ENCODE measurements at regions not wholly inside any gene's neighbourhood (a gene's known extent, or its start where the extent isn't known, plus 50 kb on each side); places are given as distances from the start of the nearest gene placed in this dataset.

- Histone ChIP-seq H3K9me1 (ENCODE audit: insufficient read depth, low read length) (no peaks in the 10 kb centered on the region), H2AFZ (replicated peaks; ENCODE audit: low read length, poor library complexity) (peak overlapping the region; percentile 53), H3K4me1 (ENCODE audit: control insufficient read depth, insufficient read depth, low read length) (peaks cover 4% of the 10 kb centered on the region; the same call in 1 of the 2 replicates), H4K20me1 (ENCODE audit: insufficient read depth, low read length) (no peaks in the 10 kb centered on the region), H2BK20ac (ENCODE audit: low read depth, low read length) (no peak overlapping the region), H3K23ac (ENCODE audit: low read depth, low read length) (no peak overlapping the region), H3K56ac (ENCODE audit: extremely low read depth, insufficient read depth, low read length) (no peak overlapping the region), H4K91ac (ENCODE audit: insufficient read depth, low read depth, low read length) (no peak overlapping the region), H2BK5ac (ENCODE audit: low read depth, low read length, poor library complexity, severe bottlenecking) (no peak overlapping the region), H3K14ac (replicated peaks; ENCODE audit: low read depth, low read length) (no peak overlapping the region), H3K27me3 (ENCODE audit: control insufficient read depth, insufficient read depth, low read length) (peaks cover 6% of the 10 kb centered on the region; the same call in 1 of the 2 replicates), H2AK9ac (replicated peaks; ENCODE audit: low read depth, low read length, poor library complexity) (no peak overlapping the region), H2BK15ac (ENCODE audit: low read depth, low read length) (no peak overlapping the region), H3K79me1 (ENCODE audit: low read depth in 1 of 2, low read length in 2 of 2) (no peaks in the 10 kb centered on the region), H3K27ac (ENCODE audit: insufficient read depth, low read length) (no peak overlapping the region), H2AK5ac (ENCODE audit: low read depth, low read length) (no peak overlapping the region), H3K9ac (ENCODE audit: low read depth, low read length) (no peak overlapping the region), H4K5ac (ENCODE audit: low read depth, low read length) (no peak overlapping the region), H3K4ac (ENCODE audit: low read depth, low read length) (no peak overlapping the region), H3K4me2 (ENCODE audit: low read depth, low read length) (no peak overlapping the region), H3K4me3 (ENCODE audit: insufficient read depth, low read depth, low read length) (no peak overlapping the region), H3K9me3 (ENCODE audit: control insufficient read depth, insufficient read depth, low read length) (peaks cover 5% of the 10 kb centered on the region), H3K36me3 (ENCODE audit: control insufficient read depth, insufficient read depth, low read length) (no peaks in the 10 kb centered on the region), H2BK120ac (ENCODE audit: low read depth, low read length) (no peak overlapping the region), H4K8ac (ENCODE audit: low read depth in 2 of 2, low read length in 2 of 2) (no peak overlapping the region), H3K18ac (ENCODE audit: low read depth, low read length) (no peak overlapping the region)
- POLR2A ChIA-PET (ENCODE audit: unreplicated experiment): no interaction called here
- no TSS peak for BruUV-seq (replicated peaks)
- TF ChIP-seq USF2 (IDR thresholded peaks at IDR 0.05; ENCODE audit: low read depth, low read length): no peak
- TF ChIP-seq MAZ (IDR thresholded peaks at IDR 0.05; ENCODE audit: borderline replicate concordance, low read depth, low read length): no peak
- TF ChIP-seq NFE2L2 (IDR thresholded peaks at IDR 0.05; ENCODE audit: low read depth, low read length): no peak
- TF ChIP-seq RCOR1 (IDR thresholded peaks at IDR 0.05; ENCODE audit: insufficient replicate concordance, low read length): no peak
- no peak for TF ChIP-seq MXI1 (IDR thresholded peaks at IDR 0.05; ENCODE audit: borderline replicate concordance, low read depth, low read length)
- no peak for TF ChIP-seq CHD1 (IDR thresholded peaks at IDR 0.05; ENCODE audit: low read depth, low read length)
- TF ChIP-seq MAFK (IDR thresholded peaks at IDR 0.05; ENCODE audit: low read depth, low read length): no peak
- no peak for TF ChIP-seq SMC3 (IDR thresholded peaks at IDR 0.05; ENCODE audit: low read depth, low read length)
- no peak for TF ChIP-seq ELK1 (IDR thresholded peaks at IDR 0.05; ENCODE audit: borderline replicate concordance, low read depth, low read length)
- no peak for TF ChIP-seq FOS (IDR thresholded peaks at IDR 0.05; ENCODE audit: low read depth, low read length)
- TF ChIP-seq RAD21 (IDR thresholded peaks at IDR 0.05; ENCODE audit: low read length): no peak
- dilution Hi-C loops (cut with HindIII; ENCODE audit: low sequenced_read_pairs, unreplicated experiment): no loop called here
- CTCF ChIA-PET: no interaction called here
- ATAC-seq (ENCODE audit: low read depth) (no peak), DNase-seq (no peak)
- intact Hi-C loops (cut with micrococcal nuclease): no loop called here
- 69% methylated on average over 11 of the region's 15 CpGs; no CpG with 5 or more reads in 1 of the 2 experiments for WGBS, 2 experiments (ENCODE audit: extremely low coverage in 2 of 2, insufficient read length in 1 of 2)
- in situ Hi-C loops (cut with MboI; ENCODE audit: low sequenced_read_pairs): no loop called here
Observed at GRCh38 chr9:129432297-129433154, 188.4 kb downstream of the C9orf50 start.
